Stimulated activated CD4-positive, alpha-beta T cell treated with anti-CD3 and anti-CD28 coated beads, Interleukin-15, amount 100 ng/mL, for 48 hours (primary cell): ENCODE measurements at regions not wholly inside any gene's neighbourhood (a gene's known extent, or its start where the extent isn't known, plus 50 kb on each side); places are given as distances from the start of the nearest gene placed in this dataset.
"Not testable (repeated sequence)": the region's sequence is repeated elsewhere in the genome, so short reads cannot be mapped to it uniquely, and the experiment has no call there.

Source experiments
- DNase-seq, 2 donors: peaks; one replicate each; pipeline ENCODE4 v3.0.0-alpha.2; 2020; ENCODE audit warnings: low read depth in 2 of 2

- DNase-seq: no peak
Measured at GRCh38 chr2:204360218-204361007, 184.9 kb upstream of the PARD3B start.

- DNase-seq: no peak
Measured at GRCh38 chr2:204361738-204362137, 183.5 kb upstream of the PARD3B start.

- no peak for DNase-seq
Measured at GRCh38 chr2:204362581-204362980, 182.7 kb upstream of the PARD3B start.

GRCh38 chr2:204363513-204363912 lies 181.8 kb upstream of the PARD3B start:
- DNase-seq: no peak

GRCh38 chr2:204364860-204365535 lies 180.3 kb upstream of the PARD3B start:
- DNase-seq: no peak

DNA sequence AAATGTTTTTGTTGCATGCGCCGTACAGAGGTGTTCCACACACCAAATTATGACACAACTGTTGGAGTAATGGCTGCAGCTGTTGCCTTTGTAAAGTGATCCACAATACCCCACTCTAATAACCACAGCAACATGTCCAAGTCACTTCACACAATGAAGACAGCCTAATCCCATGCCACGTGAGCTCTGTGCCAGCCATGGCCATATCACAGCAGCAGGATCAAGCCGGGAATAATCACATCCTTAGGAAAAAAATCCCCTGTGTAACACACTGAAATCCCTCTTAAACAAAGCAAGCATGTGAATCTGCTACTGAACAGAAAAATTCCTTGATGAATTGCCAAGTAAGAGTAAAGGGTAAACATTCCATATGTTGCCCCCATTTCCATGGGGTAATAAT lies 179.5 kb upstream of the PARD3B start:
- DNase-seq: no peak

GRCh38 chr2:204367466-204367865 lies 177.8 kb upstream of the PARD3B start:
- no peak for DNase-seq

DNA sequence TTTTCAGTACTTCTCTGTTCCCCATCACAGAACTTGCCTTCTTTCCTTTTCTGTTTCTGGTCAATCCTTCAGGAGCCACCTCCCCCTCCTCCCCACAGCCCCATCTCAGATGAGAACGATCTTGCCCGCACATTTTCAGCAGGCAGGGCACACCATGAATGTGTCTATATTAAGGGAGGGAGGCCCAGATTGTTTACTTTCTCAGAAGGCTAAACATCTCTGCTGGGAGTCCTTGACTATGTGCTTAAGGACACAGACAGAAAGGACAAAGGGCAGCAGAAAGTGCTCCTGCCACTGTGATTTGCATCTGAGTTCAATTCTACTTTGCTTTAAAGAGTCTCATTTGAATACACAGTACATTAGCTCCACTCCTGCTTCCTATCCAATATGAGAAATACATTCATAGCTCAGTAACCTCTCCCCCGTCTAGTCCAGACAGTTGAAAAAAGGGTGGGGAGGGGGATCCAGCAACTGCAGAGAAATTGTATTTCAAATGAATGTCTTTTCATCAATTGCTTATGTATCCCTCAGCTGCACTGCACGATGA lies 175.0 kb upstream of the PARD3B start:
- no peak for DNase-seq

DNA sequence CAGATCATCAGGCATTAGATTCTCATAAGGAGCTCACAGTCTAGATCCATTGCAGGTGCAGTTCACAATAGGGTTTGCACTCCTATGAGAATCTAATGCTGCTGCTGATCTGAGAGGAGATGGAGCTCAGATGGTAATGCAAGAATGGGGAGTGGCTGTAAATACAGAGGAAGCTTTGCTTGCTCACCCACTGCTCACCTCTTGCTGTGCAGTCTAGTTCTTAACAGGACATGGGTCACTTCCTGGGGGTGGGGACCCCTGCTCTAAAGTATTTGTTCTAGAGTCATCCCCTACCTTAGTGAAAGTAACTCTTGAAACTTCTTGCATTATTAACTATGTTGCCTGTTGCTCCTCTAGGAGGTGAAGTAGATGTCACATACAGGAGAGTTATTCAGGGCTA lies 171.3 kb upstream of the PARD3B start:
- DNase-seq: no peak

- no peak for DNase-seq
Measured at GRCh38 chr2:204380141-204380881, 165.0 kb upstream of the PARD3B start.

DNA sequence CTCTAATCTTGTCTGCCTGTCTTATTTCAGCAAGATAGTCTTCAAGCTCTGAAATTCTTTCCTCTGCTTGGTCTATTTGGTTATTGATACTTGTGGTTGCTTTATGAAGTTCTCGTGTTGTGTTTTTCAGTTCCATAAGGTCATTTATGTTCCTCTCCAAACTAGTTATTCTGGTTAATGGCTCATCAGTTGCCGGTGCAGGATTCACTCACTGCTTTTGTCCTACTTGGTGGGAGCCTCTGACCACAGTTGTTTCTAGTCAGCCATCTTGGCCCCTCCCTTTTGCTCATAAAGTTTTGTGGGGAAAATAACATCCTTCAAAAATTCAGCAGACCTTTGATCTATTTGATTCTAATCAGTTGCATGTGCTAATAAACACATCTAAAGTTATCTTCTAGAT lies 158.6 kb upstream of the PARD3B start:
- no peak for DNase-seq

GRCh38 chr2:204389120-204389519 lies 156.2 kb upstream of the PARD3B start:
- DNase-seq: no peak

- no peak for DNase-seq
Measured at GRCh38 chr2:204389856-204390255, 155.4 kb upstream of the PARD3B start.

DNA sequence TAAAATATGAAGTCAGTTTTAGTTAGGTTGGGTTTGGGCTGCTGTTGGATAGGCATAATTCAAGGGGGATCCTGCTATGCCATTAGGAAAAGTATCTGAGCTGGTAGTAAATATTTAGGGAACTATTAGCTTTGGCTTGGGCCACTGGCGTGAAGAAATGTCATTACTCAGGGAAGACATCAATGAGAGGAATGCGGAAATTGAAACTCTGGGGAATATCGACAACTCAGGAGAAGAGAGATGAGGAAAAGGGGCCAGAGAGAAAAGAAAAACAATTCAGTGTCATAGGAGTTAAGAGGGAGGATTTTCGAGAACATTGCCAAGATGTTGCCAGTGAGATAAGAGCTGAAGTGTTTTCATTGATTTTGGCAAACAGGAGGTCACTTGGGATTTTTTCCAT lies 149.7 kb upstream of the PARD3B start:
- DNase-seq: no peak

DNA sequence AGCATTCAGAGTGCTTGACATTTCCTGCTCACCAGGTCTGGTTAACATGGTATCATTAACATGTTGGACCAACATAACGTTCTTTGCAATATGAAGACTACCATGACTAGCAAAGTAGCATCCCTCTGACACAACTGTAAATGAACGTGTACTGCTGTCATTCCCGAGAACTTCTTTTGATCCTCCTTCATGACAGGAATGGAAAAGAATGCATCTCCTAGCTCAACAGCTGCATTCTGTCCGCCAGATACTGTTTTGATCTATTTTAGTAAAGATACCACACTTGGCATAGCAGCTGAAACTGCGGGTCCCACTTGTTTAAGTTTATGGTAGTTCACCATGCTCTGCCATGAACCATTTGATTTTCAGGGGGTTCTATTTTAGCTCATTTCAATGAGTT lies 144.2 kb upstream of the PARD3B start:
- DNase-seq: no peak

- DNase-seq: no peak
Measured at GRCh38 chr2:204407204-204408014, 137.9 kb upstream of the PARD3B start.

GRCh38 chr2:204412782-204413181 lies 132.5 kb upstream of the PARD3B start:
- DNase-seq: not testable (repeated sequence)

- no peak for DNase-seq
Measured at GRCh38 chr2:204415406-204416181, 129.7 kb upstream of the PARD3B start.

DNA sequence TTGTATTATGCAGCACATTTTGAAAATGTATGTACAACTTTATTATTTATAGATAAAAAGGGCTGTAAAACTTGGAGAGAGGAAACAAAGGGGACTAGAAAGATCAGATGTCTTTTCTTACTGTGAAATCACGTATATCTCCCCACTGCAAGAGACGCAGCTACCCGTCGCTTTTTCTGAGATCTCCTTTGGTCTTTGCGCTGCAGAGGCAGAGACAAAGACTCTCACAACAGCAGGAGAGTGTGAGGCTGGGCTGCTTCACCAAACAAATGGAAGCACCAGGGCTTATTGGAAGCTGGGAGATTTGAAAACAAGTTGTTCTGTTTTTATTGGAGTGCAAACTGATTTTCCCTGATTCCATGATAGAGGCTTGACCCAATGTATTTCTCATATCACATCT lies 129.0 kb upstream of the PARD3B start:
- DNase-seq: no peak

DNA sequence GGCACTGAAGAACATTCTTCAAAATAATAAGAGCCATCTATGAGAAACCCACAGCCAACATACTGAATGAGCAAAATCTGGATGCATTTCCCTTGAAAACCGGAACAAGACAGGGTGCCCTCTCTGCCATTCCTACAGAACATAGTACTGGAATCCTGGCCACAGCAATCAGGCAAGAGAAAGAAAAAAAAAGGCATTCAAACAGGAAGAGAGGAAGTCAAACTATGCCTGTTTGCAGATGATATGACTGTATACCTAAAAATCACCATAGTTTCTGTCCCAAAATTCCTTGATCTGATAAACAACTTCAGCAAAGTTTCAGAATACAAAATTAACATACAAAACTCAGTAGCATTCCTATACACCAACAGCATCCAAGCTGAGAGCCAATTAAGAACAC lies 119.5 kb upstream of the PARD3B start:
- no peak for DNase-seq

GRCh38 chr2:204428675-204429074 lies 116.6 kb upstream of the PARD3B start:
- DNase-seq: no peak
